Nephron (organoid): ENCODE measurements at regions not wholly inside any gene's neighbourhood (a gene's known extent, or its start where the extent isn't known, plus 50 kb on each side); places are given as distances from the start of the nearest gene placed in this dataset.

Source experiments
- H3K27ac Mint-ChIP-seq, 3 experiments: 2 replicates each; pipeline ENCODE4 v1.8.0; 2020; ENCODE audit warnings: mixed read lengths in 3 of 3, mild to moderate bottlenecking in 2 of 3, moderate library complexity in 1 of 3
- H3K27me3 Mint-ChIP-seq: 2 replicates; pipeline ENCODE4 v1.8.0; 2021; ENCODE audit warnings: low read depth, mild to moderate bottlenecking, moderate library complexity, mixed read lengths
- H3K36me3 Mint-ChIP-seq: 2 replicates; pipeline ENCODE4 v1.8.0; 2020; ENCODE audit warnings: low read depth, mixed read lengths
- H3K4me1 Mint-ChIP-seq: 2 replicates; pipeline ENCODE4 v1.8.0; 2020; ENCODE audit warnings: mixed read lengths
- H3K4me3 Mint-ChIP-seq, 3 experiments: 2 replicates each; pipeline ENCODE4 v1.8.0; 2020; ENCODE audit warnings: mild to moderate bottlenecking in 3 of 3, mixed read lengths in 3 of 3, moderate library complexity in 2 of 3
- H3K9me3 Mint-ChIP-seq: 2 replicates; pipeline ENCODE4 v1.8.0; 2020; ENCODE audit warnings: mixed read lengths
- TF ChIP-seq, protein P1 (sequence below), 3 experiments: fragments of 200-600 bp; sonication (generic); IDR thresholded peaks; one replicate each; pipeline ENCODE4 v1.5.0; 2021; ENCODE audit warnings: antibody characterized with exemption in 3 of 3; ENCODE audit not compliant: unreplicated experiment in 3 of 3

DNA sequence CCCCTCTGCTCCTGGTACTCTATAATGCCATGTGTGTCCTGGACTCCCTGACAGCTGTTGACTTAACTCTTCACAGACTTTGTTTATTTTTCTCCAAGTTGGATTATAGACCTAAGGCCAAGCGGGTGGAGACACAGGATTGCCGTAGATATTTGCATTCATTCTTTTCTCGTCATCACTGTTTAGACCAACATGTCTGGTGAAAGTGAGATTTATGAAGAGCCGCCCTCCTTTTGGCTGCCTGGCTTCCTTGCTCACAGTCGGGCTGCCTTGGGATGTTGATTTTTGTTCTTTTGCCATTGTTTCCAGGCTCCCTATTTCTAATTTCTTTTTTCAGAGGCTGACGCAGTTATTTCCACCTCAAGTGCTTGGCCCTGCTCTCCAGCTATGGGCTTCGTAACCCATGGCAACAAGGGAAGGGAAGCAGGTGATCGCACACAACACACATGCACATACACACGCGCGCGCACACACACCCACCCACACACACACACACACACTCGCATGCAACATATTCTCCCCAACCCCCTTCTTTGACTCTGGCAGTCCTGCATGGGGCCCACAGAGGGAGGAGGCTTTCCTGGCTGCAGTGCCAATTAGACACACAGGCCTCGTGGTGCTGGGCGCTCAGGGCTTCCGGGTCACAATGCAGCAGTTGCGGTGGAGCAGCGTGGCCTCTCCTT is 296.5 kb downstream of the MTX2 start:
- Mint-ChIP-seq H3K4me3 (peak overlapping the region; percentile 27 to 56 (median 29)), H3K9me3 (no peaks in the 10 kb centered on the region), H3K36me3 (no peaks in the 10 kb centered on the region), H3K27me3 (peaks cover 8% of the 10 kb centered on the region), H3K4me1 (peaks cover 44% of the 10 kb centered on the region), H3K27ac (peak overlapping the region; percentile 53 to 88 (median 70))
- TF ChIP-seq, protein P1, sequence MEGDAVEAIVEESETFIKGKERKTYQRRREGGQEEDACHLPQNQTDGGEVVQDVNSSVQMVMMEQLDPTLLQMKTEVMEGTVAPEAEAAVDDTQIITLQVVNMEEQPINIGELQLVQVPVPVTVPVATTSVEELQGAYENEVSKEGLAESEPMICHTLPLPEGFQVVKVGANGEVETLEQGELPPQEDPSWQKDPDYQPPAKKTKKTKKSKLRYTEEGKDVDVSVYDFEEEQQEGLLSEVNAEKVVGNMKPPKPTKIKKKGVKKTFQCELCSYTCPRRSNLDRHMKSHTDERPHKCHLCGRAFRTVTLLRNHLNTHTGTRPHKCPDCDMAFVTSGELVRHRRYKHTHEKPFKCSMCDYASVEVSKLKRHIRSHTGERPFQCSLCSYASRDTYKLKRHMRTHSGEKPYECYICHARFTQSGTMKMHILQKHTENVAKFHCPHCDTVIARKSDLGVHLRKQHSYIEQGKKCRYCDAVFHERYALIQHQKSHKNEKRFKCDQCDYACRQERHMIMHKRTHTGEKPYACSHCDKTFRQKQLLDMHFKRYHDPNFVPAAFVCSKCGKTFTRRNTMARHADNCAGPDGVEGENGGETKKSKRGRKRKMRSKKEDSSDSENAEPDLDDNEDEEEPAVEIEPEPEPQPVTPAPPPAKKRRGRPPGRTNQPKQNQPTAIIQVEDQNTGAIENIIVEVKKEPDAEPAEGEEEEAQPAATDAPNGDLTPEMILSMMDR (IDR thresholded peaks at IDR 0.05; ENCODE audit: unreplicated experiment in 3 of 3): no peak

DNA sequence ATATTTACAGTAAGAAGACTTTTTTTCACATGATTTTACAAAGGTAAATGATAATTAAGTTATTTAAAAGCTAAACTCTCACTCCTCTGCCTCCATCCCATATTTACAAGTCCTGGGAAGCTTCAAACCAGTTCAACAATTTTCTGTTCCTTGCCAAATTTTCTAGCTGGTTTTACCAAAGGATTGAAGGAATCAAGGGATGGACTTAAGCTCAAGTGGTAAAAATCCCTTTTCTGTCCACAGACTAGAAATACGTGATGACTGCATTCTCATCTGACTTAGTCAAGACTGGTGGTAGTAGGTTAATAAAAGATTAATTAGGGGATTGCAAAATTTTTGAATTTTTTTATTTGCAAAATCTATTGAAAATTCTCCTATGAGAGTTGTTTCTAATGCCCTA is 297.3 kb downstream of the MTX2 start:
- peak overlapping the region; percentile 53 to 88 (median 70) for H3K27ac Mint-ChIP-seq
- no peak overlapping the region for H3K4me3 Mint-ChIP-seq
- no peaks in the 10 kb centered on the region for H3K9me3 Mint-ChIP-seq
- no peaks in the 10 kb centered on the region for H3K36me3 Mint-ChIP-seq
- TF ChIP-seq, protein P1 (IDR thresholded peaks at IDR 0.05; ENCODE audit: unreplicated experiment in 3 of 3): no peak
- peaks cover 8% of the 10 kb centered on the region for H3K27me3 Mint-ChIP-seq
- H3K4me1 Mint-ChIP-seq: peaks cover 40% of the 10 kb centered on the region

DNA sequence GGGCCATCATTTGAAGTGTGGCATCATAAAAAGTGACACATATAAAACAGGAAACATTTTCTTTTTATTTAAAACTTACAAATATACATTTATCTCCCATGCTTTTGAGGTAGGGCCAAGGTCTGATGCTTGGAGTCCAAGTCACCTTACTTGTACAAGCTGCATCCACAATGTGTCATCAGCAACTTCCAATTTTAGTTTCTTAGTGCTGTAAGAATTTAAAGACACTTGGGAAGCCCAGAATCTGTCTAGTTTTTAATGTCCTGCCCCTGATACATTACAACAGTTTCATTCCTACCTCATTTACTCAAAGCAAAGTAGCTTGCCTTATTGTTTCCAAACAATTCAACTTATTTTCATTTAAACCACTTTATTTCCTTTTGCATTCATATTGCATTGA is 297.7 kb downstream of the MTX2 start:
- Mint-ChIP-seq H3K27ac (no peak overlapping the region), H3K36me3 (no peaks in the 10 kb centered on the region), H3K4me3 (no peak overlapping the region), H3K9me3 (no peaks in the 10 kb centered on the region), H3K4me1 (peaks cover 35% of the 10 kb centered on the region), H3K27me3 (peaks cover 8% of the 10 kb centered on the region)
- TF ChIP-seq, protein P1 (IDR thresholded peaks at IDR 0.05; ENCODE audit: unreplicated experiment in 3 of 3): no peak

DNA sequence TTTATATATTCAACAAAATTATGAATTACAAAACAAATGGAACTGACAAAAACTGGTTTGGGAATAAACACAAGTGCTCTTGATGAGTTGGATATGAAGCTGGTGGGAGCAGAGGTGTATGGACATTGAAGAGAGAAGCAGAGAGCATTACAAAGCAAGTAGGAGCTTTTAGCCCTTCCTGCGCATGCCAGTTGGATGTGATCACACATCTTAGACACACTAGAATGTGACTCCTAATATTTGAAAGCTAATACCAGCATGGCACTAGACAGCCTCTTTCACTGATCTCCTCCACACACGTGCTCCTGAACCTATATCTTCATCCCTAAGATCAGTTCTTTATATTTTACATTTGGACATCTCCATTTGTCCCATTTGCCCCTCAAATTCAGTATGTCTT is 298.1 kb downstream of the MTX2 start:
- TF ChIP-seq, protein P1 (IDR thresholded peaks at IDR 0.05; ENCODE audit: unreplicated experiment in 3 of 3): no peak
- Mint-ChIP-seq H3K27me3 (peaks cover 8% of the 10 kb centered on the region), H3K36me3 (no peaks in the 10 kb centered on the region), H3K27ac (no peak overlapping the region), H3K9me3 (no peaks in the 10 kb centered on the region), H3K4me3 (no peak overlapping the region), H3K4me1 (peaks cover 31% of the 10 kb centered on the region)

DNA sequence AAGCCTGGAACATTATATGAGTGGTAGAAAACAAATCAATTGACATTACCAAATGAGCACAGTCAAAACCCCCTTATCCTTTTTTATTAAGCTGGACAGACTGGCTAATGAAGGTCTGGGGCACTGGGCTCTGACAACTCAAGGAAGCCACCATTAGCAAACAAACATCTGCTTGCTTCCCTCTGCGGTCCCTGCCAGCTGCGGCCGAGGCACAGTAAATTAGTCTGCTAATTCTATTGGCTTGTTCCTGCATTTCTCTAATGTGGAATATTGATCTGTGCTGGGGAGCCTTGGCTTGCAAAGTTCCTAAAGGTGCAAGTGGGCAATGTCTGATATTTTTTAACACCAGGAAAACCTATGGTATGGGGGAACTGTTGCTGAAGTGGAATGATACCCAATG is 300.3 kb downstream of the MTX2 start:
- no peaks in the 10 kb centered on the region for H3K9me3 Mint-ChIP-seq
- H3K4me1 Mint-ChIP-seq: peaks cover 33% of the 10 kb centered on the region
- TF ChIP-seq, protein P1 (IDR thresholded peaks at IDR 0.05; ENCODE audit: unreplicated experiment in 3 of 3): no peak
- no peak overlapping the region for H3K27ac Mint-ChIP-seq
- no peak overlapping the region for H3K4me3 Mint-ChIP-seq
- no peaks in the 10 kb centered on the region for H3K36me3 Mint-ChIP-seq
- peaks cover 11% of the 10 kb centered on the region for H3K27me3 Mint-ChIP-seq
